SH-SY5Y (cell line): ENCODE measurements at regions not wholly inside any gene's neighbourhood (a gene's known extent, or its start where the extent isn't known, plus 50 kb on each side); places are given as distances from the start of the nearest gene placed in this dataset.

Source experiments
- GATA2 ChIP-seq: IDR thresholded peaks from 2 replicates; pipeline ENCODE4 v1.6.1; 2011; ENCODE audit warnings: mild to moderate bottlenecking, low read depth, low read length
- GATA3 ChIP-seq: IDR thresholded peaks from 2 replicates; pipeline ENCODE4 v1.6.1; 2011; ENCODE audit warnings: low read depth, mild to moderate bottlenecking, low read length, moderate library complexity

DNA sequence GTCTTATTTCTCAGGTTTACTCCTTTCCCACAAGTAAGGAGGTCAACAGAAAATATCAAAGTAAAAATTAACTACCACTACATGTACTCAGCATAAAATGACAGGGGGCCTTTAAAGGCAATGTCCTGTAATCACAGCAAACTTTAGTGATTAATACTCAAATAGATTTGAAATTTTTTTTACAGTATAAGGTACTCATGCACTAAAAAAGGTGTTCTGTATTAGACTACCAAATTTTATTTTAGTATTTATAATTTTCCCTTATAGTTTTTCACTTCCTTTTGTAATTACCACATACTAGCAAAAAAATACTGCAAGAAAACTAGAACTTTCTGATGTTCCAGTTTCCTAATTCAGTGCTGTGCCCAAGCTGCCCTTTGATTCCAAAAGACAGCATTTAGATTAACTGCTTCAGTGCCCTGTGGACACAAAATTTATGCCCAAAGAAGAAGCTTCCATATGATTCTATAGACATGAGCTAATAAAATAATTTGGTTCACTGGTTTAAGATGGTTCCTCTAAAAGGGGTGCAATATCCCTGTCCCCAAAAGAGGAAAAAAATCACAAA lies 70.6 kb downstream of the KLF12 start:
- no peak for TF ChIP-seq GATA2
- TF ChIP-seq GATA3 = no peak
